ENCODE measurements at regions not wholly inside any gene's neighbourhood (a gene's known extent, or its start where the extent isn't known, plus 50 kb on each side); places are given as distances from the start of the nearest gene placed in this dataset.

DNA sequence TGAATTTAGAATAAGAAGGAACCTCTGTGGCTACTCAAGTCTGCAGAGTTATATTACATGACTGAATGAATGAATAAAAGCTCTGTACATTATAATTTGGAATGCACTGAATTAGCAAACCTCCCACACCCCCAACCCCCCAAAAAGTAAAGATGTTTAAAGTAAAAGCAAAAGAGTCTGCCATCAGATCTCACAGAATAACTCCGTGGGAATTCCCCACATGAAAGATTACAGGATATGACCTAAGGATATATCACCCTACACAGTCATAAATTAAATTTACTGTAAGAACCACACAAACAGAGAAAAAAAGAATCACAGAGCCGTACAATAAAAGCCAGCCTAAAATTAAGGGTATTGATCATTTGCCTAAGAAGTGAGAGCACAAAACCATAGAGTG is 587.3 kb downstream of the PTPRC start:
- TF ChIP-seq, protein P1, sequence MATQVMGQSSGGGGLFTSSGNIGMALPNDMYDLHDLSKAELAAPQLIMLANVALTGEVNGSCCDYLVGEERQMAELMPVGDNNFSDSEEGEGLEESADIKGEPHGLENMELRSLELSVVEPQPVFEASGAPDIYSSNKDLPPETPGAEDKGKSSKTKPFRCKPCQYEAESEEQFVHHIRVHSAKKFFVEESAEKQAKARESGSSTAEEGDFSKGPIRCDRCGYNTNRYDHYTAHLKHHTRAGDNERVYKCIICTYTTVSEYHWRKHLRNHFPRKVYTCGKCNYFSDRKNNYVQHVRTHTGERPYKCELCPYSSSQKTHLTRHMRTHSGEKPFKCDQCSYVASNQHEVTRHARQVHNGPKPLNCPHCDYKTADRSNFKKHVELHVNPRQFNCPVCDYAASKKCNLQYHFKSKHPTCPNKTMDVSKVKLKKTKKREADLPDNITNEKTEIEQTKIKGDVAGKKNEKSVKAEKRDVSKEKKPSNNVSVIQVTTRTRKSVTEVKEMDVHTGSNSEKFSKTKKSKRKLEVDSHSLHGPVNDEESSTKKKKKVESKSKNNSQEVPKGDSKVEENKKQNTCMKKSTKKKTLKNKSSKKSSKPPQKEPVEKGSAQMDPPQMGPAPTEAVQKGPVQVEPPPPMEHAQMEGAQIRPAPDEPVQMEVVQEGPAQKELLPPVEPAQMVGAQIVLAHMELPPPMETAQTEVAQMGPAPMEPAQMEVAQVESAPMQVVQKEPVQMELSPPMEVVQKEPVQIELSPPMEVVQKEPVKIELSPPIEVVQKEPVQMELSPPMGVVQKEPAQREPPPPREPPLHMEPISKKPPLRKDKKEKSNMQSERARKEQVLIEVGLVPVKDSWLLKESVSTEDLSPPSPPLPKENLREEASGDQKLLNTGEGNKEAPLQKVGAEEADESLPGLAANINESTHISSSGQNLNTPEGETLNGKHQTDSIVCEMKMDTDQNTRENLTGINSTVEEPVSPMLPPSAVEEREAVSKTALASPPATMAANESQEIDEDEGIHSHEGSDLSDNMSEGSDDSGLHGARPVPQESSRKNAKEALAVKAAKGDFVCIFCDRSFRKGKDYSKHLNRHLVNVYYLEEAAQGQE (IDR thresholded peaks at IDR 0.05; ENCODE audit: insufficient read depth in 1 of 2, low read depth in 2 of 2, low read length in 2 of 2) = no peak
- no peak for TF ChIP-seq SIN3A (IDR thresholded peaks at IDR 0.05; ENCODE audit: borderline replicate concordance, insufficient read depth, low read length)
- TF ChIP-seq POLR2AphosphoS5 (IDR thresholded peaks at IDR 0.05; ENCODE audit: low read depth, low read length) = no peak
- no peak for TF ChIP-seq TAF1 (IDR thresholded peaks at IDR 0.05; ENCODE audit: borderline replicate concordance, insufficient read depth, low read length)
- no peak for TF ChIP-seq FOXP2 (optimal IDR thresholded peaks at IDR 0.05; ENCODE audit: borderline replicate concordance, extremely low read depth, extremely low read length, insufficient read depth)

Measured in PFSK-1 (cell line).